AG08395 (cell line): ENCODE measurements at regions not wholly inside any gene's neighbourhood (a gene's known extent, or its start where the extent isn't known, plus 50 kb on each side); places are given as distances from the start of the nearest gene placed in this dataset.
"Not testable (repeated sequence)": the region's sequence is repeated elsewhere in the genome, so short reads cannot be mapped to it uniquely, and the experiment has no call there.

Experiments
- DNase-seq: peaks from one replicate; pipeline ENCODE4 v3.0.0; 2012; ENCODE audit warnings: mixed read lengths, low spot score

DNA sequence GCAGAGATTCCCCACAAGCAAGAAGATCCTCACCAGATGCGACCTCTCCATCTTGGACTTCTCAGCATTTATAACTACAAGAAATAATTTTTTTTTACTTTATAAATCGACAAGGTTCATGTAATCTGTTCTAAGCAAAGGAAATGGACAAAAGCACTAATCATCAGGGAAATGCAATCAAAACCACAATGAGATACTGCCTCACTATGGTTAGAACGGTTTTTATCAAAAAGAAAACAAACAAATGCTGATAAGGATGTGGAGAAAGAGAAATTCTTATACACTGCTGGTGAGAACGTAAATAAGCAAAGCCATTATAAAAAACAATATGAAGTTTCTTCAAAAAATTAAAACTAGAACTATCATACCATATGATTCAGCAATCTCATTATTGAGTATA, 1382.6 kb downstream of the ARAP2 start:
- DNase-seq, result no peak

DNA sequence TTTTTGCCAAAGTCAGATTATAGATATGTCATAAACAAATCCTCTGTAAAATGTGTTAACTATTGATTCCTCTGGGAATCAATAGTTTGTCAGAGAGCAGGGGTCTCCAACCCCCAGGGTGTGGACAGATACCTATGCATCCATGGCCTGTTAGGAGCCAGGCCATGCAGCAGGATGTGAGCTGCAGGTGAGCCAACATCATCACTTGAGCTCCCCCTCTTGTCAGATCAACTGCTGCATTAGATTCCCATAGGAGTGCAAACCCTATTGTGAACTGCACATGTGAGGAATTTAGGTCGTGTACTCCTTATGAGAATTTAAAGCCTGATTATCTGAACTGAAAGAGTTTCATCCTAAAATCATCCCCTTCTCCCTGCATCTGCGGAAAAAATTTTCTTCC, 1365.4 kb downstream of the ARAP2 start:
- no peak for DNase-seq

DNA sequence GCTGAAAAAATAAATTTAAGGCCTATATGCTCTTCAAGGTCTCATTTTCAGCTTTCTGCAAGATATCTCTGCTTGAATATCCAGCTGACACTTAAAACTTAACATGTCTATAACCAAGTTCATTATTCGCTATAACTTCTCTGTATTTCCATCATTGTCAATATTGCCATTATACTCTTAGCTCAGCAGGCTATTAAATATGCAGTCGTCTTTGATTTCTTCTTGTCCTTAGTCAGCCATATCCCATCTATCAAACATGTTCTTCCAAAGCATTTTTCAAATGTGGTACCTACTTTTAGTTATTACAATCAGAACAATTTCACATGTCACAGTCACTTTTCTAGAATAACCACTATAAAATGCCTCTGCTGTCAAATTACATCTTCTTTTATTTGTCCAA, 1364.1 kb downstream of the ARAP2 start:
- no peak for DNase-seq

DNA sequence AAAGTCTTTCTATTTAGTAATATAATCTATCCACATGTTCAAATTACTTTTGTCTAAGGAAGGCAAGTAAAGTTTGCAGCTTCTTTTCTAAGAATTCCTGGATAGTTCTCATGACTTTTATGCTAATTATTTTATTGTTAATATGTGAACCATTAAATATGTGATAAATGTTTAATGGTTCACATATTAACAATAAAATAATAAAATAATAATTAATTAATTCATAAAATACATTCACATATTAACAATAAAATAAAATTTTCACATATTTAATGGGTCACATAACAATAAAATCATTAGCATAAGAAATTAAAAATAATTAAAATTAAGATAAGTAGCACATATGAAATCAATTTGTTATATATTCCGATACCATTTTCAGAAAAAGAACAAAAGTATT, 1352.4 kb downstream of the ARAP2 start:
- no peak for DNase-seq

DNA sequence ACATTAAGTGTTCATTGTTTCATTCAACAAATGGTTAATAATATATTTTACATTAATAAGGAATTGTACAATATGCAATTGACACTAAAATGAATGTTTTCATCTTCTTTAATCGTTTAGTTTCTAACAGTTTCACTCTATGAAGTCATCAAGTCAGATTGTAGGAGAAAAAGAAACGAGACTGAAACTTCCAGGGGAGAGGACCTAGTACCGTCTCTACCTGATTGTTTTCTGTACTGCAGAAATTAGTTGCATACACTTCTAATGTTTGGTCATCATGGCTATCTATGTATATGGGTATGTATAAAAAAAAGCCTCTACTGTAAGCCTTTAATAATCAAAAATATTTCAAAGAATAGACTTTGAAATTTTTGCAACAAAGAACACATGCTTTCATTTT, 1350.9 kb downstream of the ARAP2 start:
- DNase-seq, result no peak

DNA sequence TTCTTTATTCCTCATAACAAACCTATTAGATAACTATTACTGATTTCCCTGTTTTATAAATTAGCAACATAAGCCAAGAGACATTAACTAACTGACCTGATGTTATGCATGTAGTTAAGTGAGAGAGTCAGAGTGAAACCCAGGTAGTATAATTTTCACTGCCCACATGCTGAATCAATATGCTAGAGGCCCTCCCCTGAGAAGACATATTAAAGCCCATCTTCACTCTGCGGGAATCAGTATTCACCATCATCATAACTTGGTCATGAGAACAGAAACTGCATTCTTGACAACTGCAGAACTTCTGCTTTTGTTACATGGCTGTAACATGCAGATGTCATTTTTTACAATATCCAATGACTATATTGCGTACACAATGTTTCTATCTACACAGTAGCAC, 1324.3 kb downstream of the ARAP2 start:
- DNase-seq, result no peak

DNA sequence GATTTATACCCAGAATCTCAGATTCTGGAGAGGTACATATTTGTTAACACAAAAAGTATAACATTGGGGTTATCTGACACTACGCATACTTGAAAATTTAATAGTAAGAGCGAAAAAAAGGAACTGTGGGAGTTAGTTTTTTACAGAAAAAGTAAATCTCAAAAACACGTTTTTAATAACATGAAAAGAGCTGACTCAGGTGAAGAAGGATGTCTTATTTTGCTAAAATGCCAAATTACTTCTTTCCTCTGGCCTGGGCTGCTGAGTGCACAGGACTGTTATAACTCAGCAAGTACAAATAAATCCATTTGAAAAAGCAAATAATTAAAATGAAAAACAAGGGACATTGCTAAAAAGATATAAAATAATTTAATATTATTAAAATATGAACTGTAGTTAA, 1322.9 kb downstream of the ARAP2 start:
- DNase-seq, result no peak

DNA sequence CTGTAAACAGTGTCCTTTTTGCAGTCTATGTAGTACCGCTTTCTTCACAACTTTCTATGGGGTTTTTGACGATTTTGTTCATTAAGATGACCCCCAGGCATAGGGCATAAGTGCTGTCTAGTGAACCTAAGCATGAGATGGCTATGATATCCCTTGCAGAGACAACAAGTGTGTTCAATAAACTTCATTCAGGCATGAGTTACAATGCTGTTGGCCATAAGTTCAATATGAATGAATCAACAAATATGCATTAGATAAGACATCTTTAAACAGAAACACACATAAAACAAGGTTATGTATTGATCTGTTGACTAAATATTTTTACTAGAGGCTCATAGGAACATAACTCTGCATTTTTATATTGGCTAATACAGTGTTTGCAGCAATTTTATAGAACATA, 1322.0 kb downstream of the ARAP2 start:
- no peak for DNase-seq

DNA sequence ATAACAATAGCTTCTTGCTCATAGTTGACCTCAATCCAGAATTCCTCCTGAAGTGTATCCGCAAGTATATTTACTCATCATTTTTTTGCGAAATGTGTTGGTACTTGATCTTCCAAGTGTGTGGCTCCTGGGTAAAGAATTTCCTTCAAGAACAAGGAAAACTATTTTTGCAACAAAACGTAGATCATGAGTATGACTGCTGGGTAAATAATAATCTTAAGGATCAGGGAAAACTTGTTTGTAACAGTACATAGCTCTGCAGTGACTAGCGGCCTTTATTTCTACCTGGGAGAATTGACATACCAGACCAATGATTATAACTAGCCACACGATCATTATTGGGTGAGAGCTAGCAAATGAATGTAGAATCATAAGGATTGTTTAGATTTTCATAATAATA, 1311.7 kb downstream of the ARAP2 start:
- DNase-seq, result no peak

DNA sequence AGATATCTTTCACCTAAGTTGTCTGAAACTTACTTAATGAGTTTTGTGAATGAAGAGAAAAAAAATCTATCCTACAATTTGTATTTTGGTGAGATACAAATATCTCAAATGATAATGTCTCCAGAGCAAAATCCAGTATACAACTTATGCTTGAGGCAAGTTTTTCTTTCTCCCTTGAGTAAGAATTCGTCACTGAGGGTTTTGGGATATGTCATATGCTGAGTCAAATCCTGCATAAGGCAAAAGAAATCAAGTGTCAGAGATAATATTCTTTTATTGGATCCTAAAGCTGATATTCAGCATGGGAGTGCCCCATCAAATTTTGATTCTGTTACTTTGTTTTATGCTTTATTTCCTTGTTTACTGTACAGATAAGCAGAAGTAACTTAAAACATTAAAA, 1308.6 kb downstream of the ARAP2 start:
- DNase-seq, result no peak

DNA sequence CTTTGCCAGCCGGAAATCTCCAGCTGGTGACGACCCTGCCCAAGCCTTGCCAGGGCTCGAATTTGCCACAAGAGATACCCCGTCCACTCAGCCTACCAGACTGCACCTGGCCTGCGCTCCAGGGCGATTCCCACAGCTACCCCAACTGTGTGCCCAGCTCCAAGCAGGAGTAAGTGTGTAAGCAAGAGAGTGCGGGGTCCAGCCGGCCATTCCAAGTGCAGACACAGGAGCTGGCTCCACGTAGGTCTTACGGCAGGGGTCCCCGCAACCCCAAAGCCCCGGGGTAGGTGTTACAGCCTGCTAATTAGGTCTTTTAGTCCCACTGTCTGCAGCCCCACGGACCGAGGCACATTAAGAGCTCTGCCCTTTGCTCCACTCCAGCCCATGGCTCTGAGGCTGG, 1305.2 kb downstream of the ARAP2 start:
- no peak for DNase-seq

DNA sequence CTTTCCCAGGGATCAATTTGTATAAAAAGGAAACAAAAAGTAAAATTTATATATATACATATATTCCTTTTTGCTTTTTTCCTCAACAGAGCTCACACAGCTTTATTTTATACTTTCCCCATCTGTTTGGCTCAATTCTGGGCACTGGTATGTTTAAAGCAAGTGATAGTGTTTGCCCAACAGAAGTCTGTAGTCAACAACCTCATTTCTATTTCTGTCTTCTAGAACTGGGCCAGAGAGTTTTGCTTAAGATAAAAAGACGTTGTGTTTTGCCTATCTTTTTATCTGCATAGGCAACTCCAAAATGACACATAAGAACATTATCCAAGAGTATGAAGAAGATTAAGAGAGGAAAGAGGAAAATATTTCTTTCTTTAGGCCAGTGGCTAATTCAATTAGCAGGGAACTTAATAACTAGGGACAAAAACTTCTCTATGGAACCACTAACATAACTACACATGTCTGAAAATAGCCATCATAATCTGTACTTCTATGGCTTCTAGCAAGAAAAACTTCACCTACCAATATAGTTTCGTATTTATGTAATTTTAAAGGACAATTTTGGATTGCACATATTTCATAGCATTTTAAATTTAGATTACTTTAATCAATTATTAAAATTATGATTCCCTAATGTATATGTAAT, 1300.5 kb downstream of the ARAP2 start:
- DNase-seq, result no peak

DNA sequence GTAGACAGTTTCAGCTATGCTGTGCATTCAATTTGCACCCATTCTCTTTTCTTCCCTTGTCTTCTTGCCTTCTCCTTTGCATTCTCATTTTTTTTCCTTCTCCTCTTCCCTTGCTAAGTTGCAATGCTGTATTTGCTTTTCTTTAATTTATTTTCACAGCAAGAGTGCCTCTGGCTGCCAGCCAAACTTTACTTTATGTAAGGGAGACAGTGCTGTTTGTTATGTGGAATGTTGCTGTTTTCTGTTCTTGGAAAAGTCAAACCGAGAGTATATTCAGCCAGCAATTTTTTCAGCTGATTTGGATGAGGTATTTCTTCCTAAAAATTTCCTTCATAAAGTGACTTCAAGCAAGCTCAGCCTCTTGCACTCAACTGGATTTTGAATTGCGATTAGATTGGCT, 1293.4 kb downstream of the ARAP2 start:
- no peak for DNase-seq

DNA sequence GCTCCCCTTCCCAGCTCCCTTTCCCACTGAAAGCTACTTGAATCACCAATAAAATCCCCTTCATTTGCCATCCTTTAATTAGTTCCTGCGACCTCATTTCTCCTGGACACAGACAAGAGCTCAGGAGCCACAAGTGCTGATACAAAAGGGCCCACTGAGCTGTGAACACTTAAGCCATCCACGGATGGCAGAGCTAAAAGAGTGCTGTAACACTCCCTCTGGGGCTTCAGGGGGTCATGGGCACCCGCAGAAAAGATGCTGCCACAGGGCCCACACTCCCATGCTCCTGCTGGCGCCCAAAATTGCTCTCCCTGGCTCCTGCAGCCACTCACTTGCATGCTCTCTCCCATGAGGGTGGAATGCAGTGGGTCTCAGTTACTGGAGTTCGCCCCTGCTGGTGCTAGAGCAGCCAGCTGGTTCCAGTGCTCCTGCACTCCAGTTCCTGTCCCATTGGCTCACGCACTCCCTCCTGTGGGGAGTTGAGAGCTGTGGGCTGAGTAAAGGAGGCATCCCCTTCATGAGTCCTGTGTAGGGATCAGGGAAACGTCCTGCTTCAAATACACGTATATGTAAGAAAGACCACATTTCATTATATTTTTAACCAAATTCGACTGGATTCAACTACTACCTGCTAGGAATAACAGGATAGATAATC, 1291.0 kb downstream of the ARAP2 start:
- no peak for DNase-seq

DNA sequence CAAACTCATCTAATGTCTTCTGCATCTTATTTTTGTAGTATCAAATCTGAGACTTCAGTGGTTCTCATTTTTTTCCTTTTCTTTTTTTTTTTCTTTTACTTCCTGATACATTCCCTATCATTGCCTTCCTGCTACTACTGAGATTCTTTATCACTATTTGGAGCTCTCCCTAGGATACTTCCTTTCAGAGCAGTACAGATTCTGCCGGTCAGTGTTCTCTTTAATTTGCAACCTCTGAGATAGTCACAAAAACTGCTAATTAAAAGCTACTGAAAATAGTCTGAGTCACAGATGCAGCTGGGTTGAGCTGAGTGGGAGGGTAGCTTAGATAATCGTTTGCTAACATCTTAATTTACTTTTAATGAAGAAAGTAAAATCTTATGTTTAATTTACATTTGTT, 1279.7 kb downstream of the ARAP2 start:
- DNase-seq, result no peak

DNA sequence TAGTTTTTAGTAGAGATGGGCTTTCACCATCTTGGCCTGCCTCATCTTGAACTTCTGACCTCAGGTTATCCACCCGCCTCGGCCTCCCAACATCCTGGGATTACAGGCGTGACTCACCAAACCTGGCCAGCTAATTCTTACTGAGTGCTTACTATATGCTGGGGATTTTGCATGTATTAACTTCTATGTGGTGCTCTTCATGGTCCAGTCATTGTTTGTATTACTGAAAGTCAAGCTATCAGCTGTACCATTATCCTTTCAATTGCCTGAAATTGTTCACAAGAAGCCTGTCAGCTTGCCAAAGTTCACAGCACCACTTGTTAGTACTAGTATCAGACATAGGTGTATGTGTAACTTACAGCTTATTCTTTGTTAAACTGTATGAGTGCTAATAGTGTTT, 1272.1 kb downstream of the ARAP2 start:
- no peak for DNase-seq

DNA sequence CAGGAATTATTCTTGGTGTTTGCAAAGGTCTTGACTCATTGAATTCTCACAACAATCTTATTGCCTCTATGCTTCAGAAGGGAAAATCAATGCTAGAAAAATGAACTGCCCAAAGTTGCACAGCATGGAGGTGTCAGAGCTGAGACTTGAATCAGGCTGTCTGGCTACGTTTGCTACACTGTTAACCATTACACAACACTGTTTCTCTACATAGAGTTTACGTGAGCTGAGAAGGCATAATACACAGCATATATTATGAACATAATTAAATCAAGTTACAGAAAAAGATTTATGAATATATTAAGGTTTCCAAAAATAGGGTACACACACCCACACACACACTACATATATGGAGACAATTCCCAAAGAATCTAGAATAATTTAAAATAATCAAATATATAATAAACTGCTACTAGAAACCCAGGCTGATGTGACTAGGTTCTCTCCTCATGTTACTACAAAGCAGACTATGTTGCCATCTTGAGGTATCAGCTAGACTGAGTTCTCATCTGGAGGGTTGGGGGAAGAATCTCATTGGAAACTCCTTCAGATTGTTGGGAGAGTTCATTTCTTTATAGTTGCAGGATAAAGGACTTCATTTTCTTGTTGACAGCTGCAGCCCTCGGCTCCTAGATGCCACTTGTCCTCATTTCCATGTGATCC, 1270.5 kb downstream of the ARAP2 start:
- DNase-seq, result no peak

DNA sequence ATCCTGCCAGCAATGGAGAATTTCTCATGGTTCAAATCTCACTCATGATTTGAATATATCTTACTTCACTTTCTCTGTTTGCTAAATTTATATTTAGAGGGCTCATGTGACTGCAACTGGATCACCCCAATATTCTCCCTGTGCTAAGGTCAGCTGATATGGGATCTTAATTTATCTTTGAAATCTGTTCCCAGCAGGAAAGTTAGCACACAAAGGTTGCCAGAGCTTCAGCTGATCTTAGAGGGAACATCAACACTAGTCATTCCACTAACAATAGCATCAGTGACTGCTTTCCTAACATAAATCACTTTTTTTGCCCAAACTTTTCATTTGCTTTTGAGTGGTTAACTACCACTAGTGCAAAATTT, 1270.0 kb downstream of the ARAP2 start:
- no peak for DNase-seq

DNA sequence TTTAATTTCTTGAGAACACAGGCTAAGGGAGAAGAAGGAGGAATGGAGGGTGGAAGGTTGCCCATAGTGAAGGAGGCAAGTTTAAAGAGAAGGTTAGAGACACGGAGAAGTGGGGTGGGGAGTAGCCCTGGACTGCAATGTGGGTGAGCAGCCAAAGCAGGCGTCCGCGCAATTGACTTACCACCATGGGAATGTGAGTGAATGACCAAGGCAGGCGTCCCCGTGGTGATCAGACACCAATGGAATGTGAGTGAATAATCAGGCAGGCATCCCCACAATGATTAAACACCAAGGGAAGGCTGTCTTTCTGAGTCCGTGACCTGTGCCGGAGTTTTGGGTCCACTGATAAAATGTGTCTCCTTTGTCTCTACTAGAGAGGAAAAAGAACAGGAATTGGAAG, 1223.1 kb downstream of the ARAP2 start:
- DNase-seq, result not testable (repeated sequence)

DNA sequence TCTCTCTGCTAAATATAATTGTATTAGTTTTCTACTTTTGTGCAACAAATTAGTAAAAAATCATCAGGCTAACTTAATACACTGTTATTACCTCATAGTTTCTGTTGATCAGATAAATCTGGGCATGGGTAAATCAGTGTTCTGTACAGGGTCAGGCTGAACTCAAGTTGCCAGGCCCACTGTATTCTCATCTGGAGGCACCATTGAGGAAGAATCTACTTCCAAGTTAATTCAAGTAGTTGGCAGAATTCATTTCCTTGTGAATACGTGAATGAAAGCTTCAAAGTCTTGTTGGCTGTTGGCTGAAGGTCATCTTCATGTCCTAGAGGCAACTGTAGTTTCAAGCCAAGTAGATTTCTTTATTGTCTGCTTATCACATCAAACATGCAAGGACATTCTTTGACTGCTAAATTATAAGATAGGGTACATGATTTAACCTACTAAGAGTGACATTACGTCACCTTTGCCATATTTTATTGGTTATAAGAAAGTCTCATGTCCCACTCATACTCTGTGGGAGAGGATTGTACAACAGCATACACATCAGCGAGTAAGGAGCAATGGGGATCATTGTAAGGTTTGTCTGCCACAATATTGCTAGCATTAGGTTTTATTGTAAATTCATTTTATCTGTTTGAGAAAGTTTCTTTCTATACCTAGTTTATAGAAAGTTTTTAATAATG, 1219.0 kb downstream of the ARAP2 start:
- DNase-seq, result no peak

DNA sequence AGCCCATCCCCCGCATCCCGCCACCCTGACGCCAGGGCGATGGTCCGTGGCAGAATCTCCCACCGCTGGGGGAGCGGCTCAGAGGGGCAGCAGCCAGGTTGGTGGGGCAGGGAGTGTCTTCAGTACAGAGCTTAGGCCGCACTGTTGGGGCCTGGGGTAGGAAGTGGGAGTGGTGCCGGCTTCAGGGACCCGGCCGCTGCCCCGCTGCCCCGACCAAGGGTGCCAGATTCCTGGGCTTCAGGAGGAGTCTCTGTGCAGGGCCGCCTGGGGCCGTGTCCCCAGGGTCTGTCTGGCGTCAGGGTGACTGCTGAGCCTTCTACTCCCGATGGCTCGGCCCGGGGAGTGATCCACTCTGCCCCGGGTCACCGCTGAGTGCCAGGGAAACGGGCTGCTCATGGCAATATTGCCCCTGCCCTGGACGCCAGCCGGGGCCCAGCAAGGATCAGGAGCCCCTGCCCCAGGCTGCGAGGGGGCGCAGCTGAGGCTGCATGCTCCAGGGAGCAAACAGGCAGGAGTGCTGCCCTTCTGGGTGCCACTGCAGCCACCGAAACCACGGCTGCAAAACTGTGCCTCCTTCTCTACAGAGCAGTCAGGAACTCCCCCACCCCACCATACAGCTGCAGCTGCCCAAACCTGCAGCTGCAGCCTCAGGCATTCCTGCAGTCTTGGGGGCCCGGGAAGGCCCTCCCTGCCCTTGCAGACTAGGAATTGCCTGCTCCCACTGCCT, 1206.1 kb downstream of the ARAP2 start:
- no peak for DNase-seq

DNA sequence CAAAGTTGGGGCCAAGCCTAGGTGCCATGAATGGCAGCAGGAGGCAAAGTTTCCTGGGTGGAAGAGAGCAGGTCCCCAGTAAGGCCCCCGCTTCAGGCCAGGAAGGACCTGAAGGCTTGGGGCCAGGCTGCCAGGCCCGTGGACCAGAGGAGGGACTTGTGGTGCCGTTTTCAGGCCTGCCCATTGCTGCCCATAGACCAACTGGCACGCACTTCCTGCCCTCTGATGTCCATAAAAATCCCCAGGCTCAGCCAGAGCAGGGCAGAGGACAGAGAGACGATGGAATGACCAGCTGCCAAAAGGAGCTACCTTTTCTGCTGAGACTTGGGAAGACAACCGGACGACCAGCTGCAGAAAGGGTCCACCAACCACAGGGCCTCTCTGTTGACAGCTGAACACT, 1205.5 kb downstream of the ARAP2 start:
- no peak for DNase-seq

DNA sequence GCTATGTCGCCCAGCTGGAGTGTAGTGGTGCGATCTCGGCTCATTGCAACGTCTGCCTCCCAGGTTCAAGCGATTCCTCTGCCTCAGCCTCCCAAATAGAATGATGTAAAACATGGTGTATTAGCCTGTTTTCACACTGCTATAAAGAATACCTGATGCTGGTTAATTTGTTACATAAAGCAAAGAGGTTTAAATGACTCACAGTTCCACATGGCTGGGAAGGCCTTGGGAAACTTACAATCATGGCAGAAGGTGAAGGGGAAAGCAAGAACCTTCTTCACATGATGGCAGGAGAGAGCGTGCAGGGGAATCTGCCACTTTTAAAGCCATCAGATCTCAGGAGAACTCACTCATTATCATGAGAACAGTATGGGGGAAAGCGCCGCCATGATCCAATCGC, 1191.8 kb downstream of the ARAP2 start:
- no peak for DNase-seq
